GM12891 (cell line): ENCODE measurements at regions not wholly inside any gene's neighbourhood (a gene's known extent, or its start where the extent isn't known, plus 50 kb on each side); places are given as distances from the start of the nearest gene placed in this dataset.

Experiments used
- POLR2A ChIP-seq: IDR thresholded peaks from 2 replicates; pipeline ENCODE4 v1.6.1; 2011; ENCODE audit warnings: low read depth, low read length, control low read depth
- POLR2AphosphoS5 ChIP-seq: IDR thresholded peaks from 2 replicates; pipeline ENCODE4 v1.6.1; 2011; ENCODE audit warnings: low read depth, low read length, control low read depth
- SPI1 ChIP-seq: IDR thresholded peaks from 2 replicates; pipeline ENCODE4 v1.6.1; 2011; ENCODE audit warnings: low read depth, low read length, control low read depth
- TAF1 ChIP-seq: IDR thresholded peaks from 2 replicates; pipeline ENCODE4 v1.6.1; 2011; ENCODE audit warnings: low read depth, low read length, control low read depth

DNA sequence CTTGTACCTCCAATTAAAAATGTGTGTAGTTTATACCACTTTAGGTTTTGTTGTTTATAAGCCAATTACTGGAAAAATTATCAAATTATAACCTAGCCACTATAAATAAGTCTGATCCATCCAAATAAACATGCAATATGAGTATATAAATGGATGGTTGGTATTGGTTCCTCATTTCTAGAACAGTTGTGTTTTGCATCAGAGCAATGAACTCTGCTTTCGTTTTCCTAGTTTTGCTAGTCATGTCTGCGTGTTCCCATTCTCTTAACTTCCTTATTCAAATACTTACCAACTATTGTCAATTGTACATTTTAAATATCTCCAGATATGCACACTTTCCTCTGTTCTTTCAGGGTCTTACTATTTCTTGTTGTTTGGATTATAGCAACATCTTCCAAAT lies 641.7 kb downstream of the NR4A2 start:
- no peak for TF ChIP-seq POLR2AphosphoS5
- TF ChIP-seq POLR2A = no peak
- TF ChIP-seq TAF1 = no peak
- no peak for TF ChIP-seq SPI1
